Adrenal gland (tissue), 9 donors: ENCODE measurements at regions not wholly inside any gene's neighbourhood (a gene's known extent, or its start where the extent isn't known, plus 50 kb on each side); places are given as distances from the start of the nearest gene placed in this dataset.

Source experiments
- DNase-seq, 7 donors: peaks; one replicate each; pipeline ENCODE4 v3.0.0-alpha.2; 2019 to 2020
- H3K27ac ChIP-seq, 5 donors: fragments of 200-600 bp; sonication (generic) in 4 of 5; 1 replicate in 3 of 5; 2 replicates in 2 of 5; pipeline versions ENCODE4 v1.5.1 to v1.8.0; 2016 to 2020; ENCODE audit warnings: mild to moderate bottlenecking in 1 of 5
- H3K27me3 ChIP-seq: fragments of 200-600 bp; 2 replicates; pipeline ENCODE4 v1.8.0; 2021
- H3K36me3 ChIP-seq, 2 donors: fragments of 200-600 bp; replicated peaks in 1 of 2; 1 replicate in 1 of 2; 2 replicates in 1 of 2; pipeline versions ENCODE4 v1.5.1 to v1.8.0; 2018 to 2022
- H3K4me1 ChIP-seq, 2 donors: fragments of 200-600 bp; replicated peaks in 1 of 2; 1 replicate in 1 of 2; 2 replicates in 1 of 2; pipeline versions ENCODE4 v1.5.1 to v1.8.0; 2018 to 2021
- H3K4me3 ChIP-seq, 4 donors: fragments of 200-600 bp; sonication (generic) in 3 of 4; one replicate each; pipeline ENCODE4 v1.5.1; 2016 to 2018
- H3K9me3 ChIP-seq, 3 donors: fragments of 200-600 bp; sonication (generic) in 1 of 3; replicated peaks in 1 of 3; 1 replicate in 2 of 3; 2 replicates in 1 of 3; pipeline versions ENCODE4 v1.5.1 to v1.8.0; 2016 to 2021
- POLR2A ChIP-seq, 2 donors: fragments of 450-650 bp; IDR thresholded peaks; one replicate each; pipeline ENCODE4 v1.6.1; 2017; ENCODE audit warnings: antibody characterized with exemption in 2 of 2, mild to moderate bottlenecking in 2 of 2, moderate library complexity in 1 of 2
- WGBS, 4 donors: extraction: QIAGEN DNeasy Blood & Tissue Kit in 2 of 4; methylation state at CpG; one replicate each; pipeline versions ENCODE4 v1.1.5 to v1.1.7; 2013 to 2017; 5-methylcytosine and 5-hydroxymethylcytosine counted together
- intact Hi-C, 2 donors: fragments of 100-400 bp; cut with DNase I; formaldehyde crosslinking; loops; one replicate each; pipeline versions ENCODE4 v1.14.1 to v1.15.0; 2022 to 2023
- TF ChIP-seq, protein P1 (sequence below), 6 experiments: fragments of 450-650 bp in 4 of 6; fragments of 200-600 bp in 2 of 6; sonication (generic) in 1 of 6; IDR thresholded peaks; 1 replicate in 5 of 6; 2 replicates in 1 of 6; pipeline versions ENCODE4 v1.5.1 to v1.8.0; 2016 to 2021; ENCODE audit warnings: antibody characterized with exemption in 6 of 6, mild to moderate bottlenecking in 2 of 6, moderate library complexity in 1 of 6
- donor health status: healthy with polysubstance abuse.
- donor health status: Bipolar disorder and iron deficiency.
- donor health status: DM: yes; HTN: yes; CAD: no.
- donor health status: DM: no; HTN: no; CAD: no.
- donor health status: DM: no; HTN: no; CAD: no.

DNA sequence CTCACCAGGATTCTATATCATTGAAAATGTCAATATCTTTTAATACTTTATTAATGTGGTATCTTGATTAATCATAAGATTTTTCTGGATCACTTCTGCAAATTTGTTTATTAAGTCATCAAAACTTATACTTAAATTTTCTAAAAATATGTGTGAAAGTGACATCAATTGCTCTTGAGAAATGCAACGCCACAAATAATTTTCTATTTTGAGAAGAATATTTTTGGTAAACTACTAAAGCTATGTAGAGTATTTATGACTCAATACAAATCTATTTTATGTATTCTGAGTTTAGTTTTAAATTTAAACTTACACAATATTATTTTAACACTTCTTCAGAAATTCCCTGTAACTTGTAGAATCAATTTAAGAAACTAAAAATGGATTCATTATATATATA is 263.3 kb downstream of the RASSF9 start:
- H3K9me3 ChIP-seq: no peaks in the 10 kb centered on the region
- no peaks in the 10 kb centered on the region for H3K4me1 ChIP-seq
- no peaks in the 10 kb centered on the region for H3K27me3 ChIP-seq
- H3K4me3 ChIP-seq: no peak overlapping the region
- H3K27ac ChIP-seq: no peak overlapping the region
- TF ChIP-seq POLR2A (IDR thresholded peaks at IDR 0.05): no peak
- TF ChIP-seq, protein P1, sequence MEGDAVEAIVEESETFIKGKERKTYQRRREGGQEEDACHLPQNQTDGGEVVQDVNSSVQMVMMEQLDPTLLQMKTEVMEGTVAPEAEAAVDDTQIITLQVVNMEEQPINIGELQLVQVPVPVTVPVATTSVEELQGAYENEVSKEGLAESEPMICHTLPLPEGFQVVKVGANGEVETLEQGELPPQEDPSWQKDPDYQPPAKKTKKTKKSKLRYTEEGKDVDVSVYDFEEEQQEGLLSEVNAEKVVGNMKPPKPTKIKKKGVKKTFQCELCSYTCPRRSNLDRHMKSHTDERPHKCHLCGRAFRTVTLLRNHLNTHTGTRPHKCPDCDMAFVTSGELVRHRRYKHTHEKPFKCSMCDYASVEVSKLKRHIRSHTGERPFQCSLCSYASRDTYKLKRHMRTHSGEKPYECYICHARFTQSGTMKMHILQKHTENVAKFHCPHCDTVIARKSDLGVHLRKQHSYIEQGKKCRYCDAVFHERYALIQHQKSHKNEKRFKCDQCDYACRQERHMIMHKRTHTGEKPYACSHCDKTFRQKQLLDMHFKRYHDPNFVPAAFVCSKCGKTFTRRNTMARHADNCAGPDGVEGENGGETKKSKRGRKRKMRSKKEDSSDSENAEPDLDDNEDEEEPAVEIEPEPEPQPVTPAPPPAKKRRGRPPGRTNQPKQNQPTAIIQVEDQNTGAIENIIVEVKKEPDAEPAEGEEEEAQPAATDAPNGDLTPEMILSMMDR (IDR thresholded peaks at IDR 0.05): no peak
- WGBS, 4 donors: 85 to 93% (median 88%) methylated on average over 1 of the region's 1 CpG
- intact Hi-C loops: loop anchor here (5.0 to 10.0 kb wide), 2 partner anchors 292 to 294 kb away; no protein-coding TSS in a partner anchor
- H3K36me3 ChIP-seq: no peaks in the 10 kb centered on the region
- no peak for DNase-seq

DNA sequence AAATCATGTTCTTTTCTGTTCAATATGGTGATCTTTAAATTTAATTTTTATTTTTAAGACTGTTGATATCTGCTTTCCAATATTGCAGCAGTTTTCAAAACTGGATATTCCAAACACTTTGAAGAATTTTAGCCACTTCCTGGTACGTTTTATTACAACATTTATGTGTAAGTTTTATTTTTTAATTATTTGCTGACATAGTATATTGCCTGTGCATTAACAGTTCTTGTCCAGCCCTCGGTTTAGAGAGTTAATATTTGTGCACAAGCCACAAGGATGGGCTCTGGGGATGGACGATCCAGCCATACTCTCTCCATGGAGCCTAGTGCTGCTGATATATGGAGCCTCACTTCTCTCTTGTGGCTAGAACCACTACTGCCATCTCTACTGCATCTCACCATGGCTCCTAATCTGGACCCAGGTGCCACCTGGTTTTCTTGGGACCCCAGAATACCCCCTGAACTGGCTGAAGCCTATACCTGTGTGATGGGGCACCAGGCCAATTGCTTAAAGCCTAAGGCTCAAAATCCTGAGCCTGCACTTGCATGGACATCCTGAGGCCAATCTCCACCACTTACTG is 262.5 kb downstream of the RASSF9 start:
- Histone ChIP-seq H3K27ac (no peak overlapping the region), H3K4me1 (no peaks in the 10 kb centered on the region), H3K36me3 (no peaks in the 10 kb centered on the region), H3K9me3 (no peaks in the 10 kb centered on the region), H3K27me3 (no peaks in the 10 kb centered on the region), H3K4me3 (no peak overlapping the region)
- TF ChIP-seq, protein P1 (IDR thresholded peaks at IDR 0.05): no peak
- no peak for TF ChIP-seq POLR2A (IDR thresholded peaks at IDR 0.05)
- intact Hi-C loops: loop anchor here (5.0 to 10.0 kb wide), 2 partner anchors 291 to 294 kb away; no protein-coding TSS in a partner anchor
- DNase-seq: no peak
- WGBS, 4 donors: 71 to 80% (median 72%) methylated on average over 3 of the region's 3 CpGs

DNA sequence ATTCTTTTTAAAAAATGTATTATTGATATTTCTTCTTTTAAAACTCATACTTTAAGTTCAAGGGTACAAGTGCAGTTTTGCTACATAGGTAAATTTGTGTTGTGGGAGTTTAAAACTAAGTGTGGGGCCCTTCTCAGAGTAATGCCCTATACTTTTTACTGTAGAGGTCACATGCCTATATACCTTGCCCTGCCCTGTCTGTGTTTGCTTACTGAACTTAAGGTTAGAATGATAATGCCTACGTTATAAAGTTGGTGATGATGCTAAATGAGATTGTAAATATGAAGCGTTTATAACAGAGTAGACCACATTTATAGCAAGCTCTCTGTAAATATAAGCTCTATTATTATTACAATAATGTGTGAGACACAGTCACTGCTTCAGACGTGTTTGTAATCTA is 261.9 kb downstream of the RASSF9 start:
- Histone ChIP-seq H3K4me3 (no peak overlapping the region), H3K9me3 (no peaks in the 10 kb centered on the region), H3K4me1 (no peaks in the 10 kb centered on the region), H3K27ac (no peak overlapping the region), H3K36me3 (no peaks in the 10 kb centered on the region), H3K27me3 (no peaks in the 10 kb centered on the region)
- 79 to 86% (median 81%) methylated on average over 3 of the region's 3 CpGs for WGBS, 4 donors
- no peak for TF ChIP-seq POLR2A (IDR thresholded peaks at IDR 0.05)
- TF ChIP-seq, protein P1 (IDR thresholded peaks at IDR 0.05): no peak
- intact Hi-C loops: loop anchor here (5.0 to 10.0 kb wide), 2 partner anchors 291 to 293 kb away; no protein-coding TSS in a partner anchor
- no peak for DNase-seq

DNA sequence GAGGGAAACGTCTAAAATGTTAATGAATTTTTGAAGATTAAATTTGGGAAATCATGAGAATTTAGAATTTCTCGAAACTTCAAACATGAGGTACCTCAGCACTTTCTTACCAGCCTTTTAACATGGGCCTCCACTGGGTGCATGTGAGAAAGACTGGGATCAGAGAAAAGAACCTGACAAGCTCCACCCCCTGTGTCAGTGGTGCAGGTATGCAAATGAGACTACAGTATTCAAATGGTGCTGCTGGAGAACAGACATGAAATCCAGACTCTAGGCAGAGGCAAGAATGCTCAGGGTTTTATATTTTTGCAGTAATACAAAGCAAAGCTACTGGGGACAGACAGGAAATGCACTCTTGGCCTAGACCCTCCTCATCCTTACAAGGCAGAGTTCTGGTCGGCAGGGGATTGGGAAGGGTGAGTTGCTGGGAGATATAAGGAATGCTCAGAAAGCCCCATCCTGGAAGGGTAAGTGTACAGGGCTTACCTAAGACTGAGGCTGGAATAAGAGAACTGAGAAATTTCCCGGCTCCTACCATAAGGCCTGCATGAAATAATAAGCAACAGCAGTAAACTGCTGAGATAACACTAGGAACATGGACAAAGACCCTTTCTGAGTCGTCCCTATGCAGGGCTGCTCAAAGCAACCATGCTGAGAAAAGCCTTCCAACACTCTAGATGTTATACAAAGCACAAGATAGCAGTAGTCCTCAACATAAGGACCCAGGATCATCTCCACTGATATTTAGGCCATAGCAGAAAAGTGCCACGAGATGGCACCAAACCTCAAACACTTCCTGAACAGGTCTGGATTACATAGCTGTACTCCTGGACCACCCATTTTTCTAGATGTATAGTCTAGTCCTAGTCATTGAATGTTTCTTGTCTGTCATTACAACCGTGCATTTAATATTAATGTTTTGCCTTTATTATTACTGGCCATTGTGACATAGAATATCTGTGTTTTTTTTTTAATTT is 260.8 kb downstream of the RASSF9 start:
- H3K36me3 ChIP-seq: no peaks in the 10 kb centered on the region
- DNase-seq: peak; percentile 38 to 82 (median 53)
- TF ChIP-seq, protein P1 (IDR thresholded peaks at IDR 0.05): peak; percentile 45 to 75 (median 72)
- no peak for TF ChIP-seq POLR2A (IDR thresholded peaks at IDR 0.05)
- no peak overlapping the region for H3K4me3 ChIP-seq
- 41 to 53% (median 49%) methylated on average over 7 of the region's 7 CpGs for WGBS, 4 donors
- H3K27me3 ChIP-seq: no peaks in the 10 kb centered on the region
- H3K4me1 ChIP-seq: no peaks in the 10 kb centered on the region
- intact Hi-C loops: loop anchor here in 1 of 2 donors (10.0 kb wide), 1 partner anchor 289 kb away; no protein-coding TSS in a partner anchor
- H3K9me3 ChIP-seq: no peaks in the 10 kb centered on the region
- no peak overlapping the region for H3K27ac ChIP-seq
